Bronchial epithelial cell (primary cell): ENCODE measurements at regions not wholly inside any gene's neighbourhood (a gene's known extent, or its start where the extent isn't known, plus 50 kb on each side); places are given as distances from the start of the nearest gene placed in this dataset.

Experiments
- DNase-seq: peaks from one replicate; pipeline ENCODE4 v3.0.0-alpha.2; 2010; ENCODE audit warnings: low read depth
- FAIRE-seq: peaks from 2 replicates; lab custom pipeline; 2011; peaks lifted over from hg19 to GRCh38; lab: Jason Lieb, UNC
- H3K27me3 ChIP-seq: 2 replicates; pipeline ENCODE4 v1.5.1; 2011; ENCODE audit warnings: low read length; ENCODE audit not compliant: control insufficient read depth, insufficient read depth
- H3K36me3 ChIP-seq: 2 replicates; pipeline ENCODE4 v1.5.1; 2011; ENCODE audit warnings: low read length; ENCODE audit not compliant: control insufficient read depth, insufficient read depth
- H3K4me3 ChIP-seq: 2 replicates; pipeline ENCODE4 v1.5.1; 2011; ENCODE audit warnings: mild to moderate bottlenecking, low read depth, low read length, control low read depth
- TF ChIP-seq, protein P1 (sequence below): IDR thresholded peaks from 2 replicates; pipeline ENCODE4 v1.5.1; 2011; ENCODE audit warnings: mild to moderate bottlenecking, moderate library complexity, low read length, control low read depth, inconsistent platforms; ENCODE audit not compliant: insufficient read depth, severe bottlenecking

DNA sequence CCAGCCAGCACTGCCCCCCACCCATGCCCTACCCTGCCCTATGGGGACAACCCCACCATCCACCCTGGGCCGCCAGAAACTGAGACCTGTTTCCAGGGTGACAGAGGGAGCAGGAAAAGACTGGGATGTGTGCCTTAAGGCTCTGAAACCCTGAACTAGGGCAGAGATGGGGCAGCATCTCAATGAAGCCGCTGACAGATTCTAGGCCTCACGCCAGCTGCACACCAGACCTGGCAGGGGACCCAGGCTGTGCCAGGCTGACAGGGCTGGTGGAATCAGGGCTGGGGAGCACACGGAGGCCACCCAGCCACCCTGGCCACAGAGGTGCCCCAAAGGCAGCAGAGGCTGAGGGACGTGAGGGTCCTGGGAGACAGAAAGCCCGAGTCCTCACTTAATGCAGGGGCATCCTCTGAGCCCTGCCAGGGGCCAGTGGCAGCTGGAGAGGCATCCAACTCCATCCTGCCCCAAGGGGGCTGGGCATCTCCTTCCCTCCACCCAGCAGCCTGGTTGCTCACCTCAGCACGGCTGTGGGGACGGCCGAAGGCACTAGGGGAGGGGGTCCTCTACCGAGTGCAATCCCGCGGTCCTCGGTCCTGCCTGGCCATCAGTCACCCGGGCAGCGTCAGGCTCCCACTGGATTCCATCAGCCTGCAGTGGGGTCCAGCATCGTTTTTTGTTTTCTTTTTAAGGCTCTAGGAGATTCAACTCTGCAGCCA, 169.2 kb downstream of the ZFP36L2 start:
- TF ChIP-seq, protein P1, sequence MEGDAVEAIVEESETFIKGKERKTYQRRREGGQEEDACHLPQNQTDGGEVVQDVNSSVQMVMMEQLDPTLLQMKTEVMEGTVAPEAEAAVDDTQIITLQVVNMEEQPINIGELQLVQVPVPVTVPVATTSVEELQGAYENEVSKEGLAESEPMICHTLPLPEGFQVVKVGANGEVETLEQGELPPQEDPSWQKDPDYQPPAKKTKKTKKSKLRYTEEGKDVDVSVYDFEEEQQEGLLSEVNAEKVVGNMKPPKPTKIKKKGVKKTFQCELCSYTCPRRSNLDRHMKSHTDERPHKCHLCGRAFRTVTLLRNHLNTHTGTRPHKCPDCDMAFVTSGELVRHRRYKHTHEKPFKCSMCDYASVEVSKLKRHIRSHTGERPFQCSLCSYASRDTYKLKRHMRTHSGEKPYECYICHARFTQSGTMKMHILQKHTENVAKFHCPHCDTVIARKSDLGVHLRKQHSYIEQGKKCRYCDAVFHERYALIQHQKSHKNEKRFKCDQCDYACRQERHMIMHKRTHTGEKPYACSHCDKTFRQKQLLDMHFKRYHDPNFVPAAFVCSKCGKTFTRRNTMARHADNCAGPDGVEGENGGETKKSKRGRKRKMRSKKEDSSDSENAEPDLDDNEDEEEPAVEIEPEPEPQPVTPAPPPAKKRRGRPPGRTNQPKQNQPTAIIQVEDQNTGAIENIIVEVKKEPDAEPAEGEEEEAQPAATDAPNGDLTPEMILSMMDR, result no peak
- no peak for FAIRE-seq
- Histone ChIP-seq H3K27me3 (no peaks in the 10 kb centered on the region), H3K36me3 (no peaks in the 10 kb centered on the region), H3K4me3 (no peak overlapping the region)
- no peak for DNase-seq

DNA sequence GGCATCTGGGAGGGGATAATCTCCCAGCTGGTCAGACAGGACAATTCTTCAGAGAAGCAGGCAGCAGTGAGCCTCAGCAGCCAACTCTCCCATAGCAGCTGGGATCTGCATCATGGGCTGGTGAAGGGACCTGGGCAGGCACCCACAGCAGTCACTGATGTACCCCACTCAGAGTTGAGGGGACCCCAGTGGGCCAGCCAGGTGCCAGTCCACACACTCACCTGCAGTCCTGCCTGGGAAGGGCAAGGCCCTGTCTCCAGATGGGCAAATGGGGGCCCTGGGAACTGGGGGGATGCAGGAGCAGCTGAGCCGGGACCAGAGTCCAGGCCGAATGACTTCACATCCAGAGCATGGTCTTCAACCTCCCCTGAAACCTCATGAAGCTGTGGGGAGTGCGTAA, 170.4 kb downstream of the ZFP36L2 start:
- no peaks in the 10 kb centered on the region for H3K27me3 ChIP-seq
- DNase-seq (no peak), FAIRE-seq (no peak)
- no peaks in the 10 kb centered on the region for H3K36me3 ChIP-seq
- H3K4me3 ChIP-seq, result no peak overlapping the region
- TF ChIP-seq, protein P1, result no peak

DNA sequence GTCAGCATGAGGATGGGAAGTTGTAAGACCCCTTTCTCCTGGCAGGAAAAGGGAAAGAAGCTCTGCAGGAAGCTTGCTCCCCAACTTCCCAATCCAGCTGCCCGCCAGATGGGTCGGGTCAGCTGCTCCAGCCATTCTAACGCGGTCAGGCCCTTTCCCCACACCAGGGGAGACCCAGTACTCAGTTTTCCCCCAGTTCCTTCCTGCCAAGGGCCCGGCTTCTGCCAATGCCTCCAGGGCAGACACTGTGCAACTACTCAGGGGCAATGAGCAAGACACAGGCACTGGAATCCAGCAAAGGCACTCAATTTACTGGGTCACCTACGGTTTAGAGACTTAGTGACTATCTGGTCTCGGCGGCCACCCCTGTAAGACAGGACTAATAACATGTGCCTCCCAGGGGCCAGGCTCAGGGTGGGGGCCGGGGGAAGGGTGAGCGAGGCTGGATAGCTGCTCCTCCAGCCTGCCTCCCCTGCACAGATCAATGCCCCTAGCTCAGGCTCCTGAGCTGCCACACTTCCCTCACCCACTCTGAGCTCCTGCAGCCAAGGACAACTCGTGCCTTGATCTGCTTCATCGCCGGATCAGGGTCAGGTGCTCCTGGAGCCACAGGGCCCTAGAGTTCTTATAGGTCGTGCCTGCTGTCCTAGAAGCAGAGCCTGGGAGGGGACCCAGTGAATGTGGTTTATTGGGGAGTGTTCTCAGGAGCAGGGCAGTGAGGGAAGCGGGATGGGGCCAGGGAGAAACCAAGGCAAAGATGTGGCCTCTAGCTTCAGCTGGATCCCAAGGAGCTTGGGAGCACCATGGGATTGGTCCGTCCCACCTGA, 171.1 kb downstream of the ZFP36L2 start:
- H3K36me3 ChIP-seq, result no peaks in the 10 kb centered on the region
- no peak for FAIRE-seq
- TF ChIP-seq, protein P1, result no peak
- DNase-seq, result no peak
- H3K27me3 ChIP-seq, result no peaks in the 10 kb centered on the region
- H3K4me3 ChIP-seq, result no peak overlapping the region

DNA sequence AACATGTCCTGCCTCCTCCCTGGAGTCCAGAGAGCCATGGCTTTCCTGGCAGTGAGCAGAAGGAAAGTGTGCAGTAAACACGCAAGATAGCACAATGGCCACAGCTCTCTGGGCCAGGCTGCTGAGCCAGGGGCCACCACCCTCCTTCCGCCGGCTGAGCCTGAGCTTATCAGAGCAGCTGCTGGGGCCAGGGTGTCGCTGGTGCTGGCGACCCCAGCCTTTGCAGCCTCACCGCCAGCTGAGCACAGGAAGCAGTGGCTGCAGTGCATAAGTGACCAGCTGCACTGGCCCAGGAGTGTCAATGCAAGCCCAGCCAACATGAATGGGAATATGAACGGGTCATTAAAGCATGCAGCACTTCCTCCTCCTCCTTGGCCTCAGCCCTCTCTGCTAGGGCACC, 172.0 kb downstream of the ZFP36L2 start:
- H3K36me3 ChIP-seq, result no peaks in the 10 kb centered on the region
- TF ChIP-seq, protein P1, result no peak
- H3K27me3 ChIP-seq, result no peaks in the 10 kb centered on the region
- H3K4me3 ChIP-seq, result no peak overlapping the region
- DNase-seq (no peak), FAIRE-seq (no peak)

DNA sequence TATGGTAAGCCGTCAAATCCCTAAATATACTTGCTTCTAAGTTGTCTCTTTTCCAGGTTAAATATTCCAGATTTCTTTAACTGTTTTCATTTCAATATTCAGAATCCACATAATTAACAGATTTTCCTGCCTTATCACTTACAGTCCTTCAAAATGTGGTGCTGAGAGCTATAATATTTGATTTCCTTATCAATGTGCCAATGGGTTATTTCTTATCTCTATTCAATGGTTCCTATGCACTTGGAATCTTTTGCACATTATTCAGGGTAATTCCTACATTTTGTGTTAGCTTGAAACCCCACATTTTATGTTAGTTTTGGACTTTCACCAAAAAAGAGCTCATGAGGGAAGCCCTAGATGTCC, 173.5 kb downstream of the ZFP36L2 start:
- Histone ChIP-seq H3K27me3 (no peaks in the 10 kb centered on the region), H3K4me3 (no peak overlapping the region), H3K36me3 (no peaks in the 10 kb centered on the region)
- FAIRE-seq, result no peak
- TF ChIP-seq, protein P1, result no peak
- DNase-seq, result no peak
